ENCODE measurements at regions not wholly inside any gene's neighbourhood (a gene's known extent, or its start where the extent isn't known, plus 50 kb on each side); places are given as distances from the start of the nearest gene placed in this dataset.

DNA sequence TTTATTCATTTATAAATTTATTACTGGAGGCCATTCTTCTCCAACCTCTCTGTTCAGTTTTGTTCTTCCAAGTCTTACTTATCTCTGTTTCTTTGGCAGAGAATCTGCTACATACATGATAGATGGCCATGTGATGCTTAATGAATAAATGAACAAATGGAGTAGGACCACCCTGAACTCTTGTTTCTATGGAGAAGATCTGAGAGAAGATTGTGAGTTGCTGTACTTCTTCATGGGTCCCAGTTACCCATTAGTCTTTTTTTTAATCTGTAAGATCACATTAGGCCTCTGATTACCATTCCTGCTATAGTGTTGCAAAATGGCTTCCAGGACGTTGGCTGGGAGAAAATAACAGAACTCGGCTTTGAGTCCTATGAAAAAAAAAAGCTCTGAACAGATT is 191.9 kb upstream of the SYNPR start:
- TF ChIP-seq POLR2A (IDR thresholded peaks at IDR 0.05; ENCODE audit: low read length): no peak
- no peak for TF ChIP-seq GATA1 (IDR thresholded peaks at IDR 0.05; ENCODE audit: low read depth, low read length)

Data from erythroblast (primary cell).